GM18867 (cell line): ENCODE measurements at regions not wholly inside any gene's neighbourhood (a gene's known extent, or its start where the extent isn't known, plus 50 kb on each side); places are given as distances from the start of the nearest gene placed in this dataset.

ENCODE experiments used
- ATAC-seq: cut with Tn5 transposase; IDR thresholded peaks from one replicate; pipeline ENCODE4 v1.9.1; 2021; ENCODE audit warnings: mild to moderate bottlenecking, moderate library complexity; ENCODE audit not compliant: unreplicated experiment

GRCh38 chr20:61050336-61050890 lies 201.6 kb upstream of the CDH4 start:
- no peak for ATAC-seq

DNA sequence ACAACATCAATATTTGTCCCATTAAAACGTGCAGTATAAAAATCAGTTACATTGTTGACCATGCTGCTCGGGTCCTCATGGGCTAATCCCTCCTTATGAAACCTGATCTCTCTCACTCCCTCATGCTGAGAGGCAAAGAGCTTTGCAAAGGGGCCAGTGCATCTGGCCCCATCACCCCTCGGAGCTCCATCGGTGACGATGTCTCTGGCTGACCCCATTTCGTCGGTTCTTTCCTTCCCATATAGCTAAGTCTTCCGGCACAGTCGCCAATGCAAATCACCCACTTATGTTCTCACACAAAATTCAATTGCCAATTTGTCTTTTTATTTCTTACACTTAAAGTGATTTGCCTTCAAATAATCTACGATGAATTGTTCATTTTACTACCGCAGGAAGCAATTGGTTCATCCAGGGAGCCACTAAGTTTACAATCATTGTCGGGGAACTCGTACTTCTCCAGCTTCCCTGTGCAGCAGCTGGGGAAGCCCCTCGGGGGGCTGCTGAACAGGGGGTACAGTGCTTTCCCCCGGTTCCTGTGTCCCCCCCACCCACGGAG lies 199.8 kb upstream of the CDH4 start:
- ATAC-seq, result no peak

- no peak for ATAC-seq
Observed at GRCh38 chr20:61052776-61053442, 199.2 kb upstream of the CDH4 start.

GRCh38 chr20:61053487-61053886 lies 198.6 kb upstream of the CDH4 start:
- no peak for ATAC-seq

- no peak for ATAC-seq
Observed at GRCh38 chr20:61053889-61054288, 198.2 kb upstream of the CDH4 start.

DNA sequence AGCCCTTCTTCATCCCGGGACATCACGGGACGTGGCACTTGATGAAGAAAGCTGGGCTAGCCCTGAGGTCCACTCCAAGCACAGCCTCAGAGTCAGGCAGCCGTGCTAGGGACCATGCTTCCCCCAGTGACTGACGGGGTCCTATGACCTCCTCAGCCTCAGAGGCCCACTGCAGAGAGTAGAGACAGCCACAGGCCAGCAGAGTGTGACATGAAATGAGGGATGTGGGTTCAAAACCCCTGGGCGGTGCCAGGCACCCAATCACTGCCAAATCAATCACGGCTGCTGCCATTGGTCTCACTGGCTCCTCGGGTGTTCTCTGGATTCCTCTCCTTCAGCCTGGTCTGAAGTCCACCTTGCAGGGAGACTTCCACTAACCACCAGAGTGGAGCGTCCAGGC lies 197.7 kb upstream of the CDH4 start:
- ATAC-seq, result no peak

GRCh38 chr20:61055180-61056010 lies 196.7 kb upstream of the CDH4 start:
- no peak for ATAC-seq

DNA sequence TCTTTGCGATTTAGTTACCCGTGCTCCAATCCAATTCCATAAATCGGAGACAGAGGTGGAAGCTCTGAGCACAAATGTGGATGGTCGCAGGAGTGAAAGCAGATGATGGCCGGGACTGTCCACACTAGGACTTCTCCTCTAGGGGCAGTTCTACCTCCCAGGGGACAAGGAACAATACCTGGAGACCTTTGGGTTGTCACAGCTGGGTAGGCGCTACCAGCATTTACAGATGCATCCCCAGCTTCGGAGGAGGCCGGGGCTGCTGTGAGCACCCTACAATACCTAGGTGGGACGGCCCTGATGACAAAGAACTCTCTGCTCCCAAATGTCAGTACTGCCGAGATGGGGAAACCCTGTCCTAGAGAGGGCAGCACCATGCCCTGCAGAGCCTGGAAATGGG lies 195.9 kb upstream of the CDH4 start:
- no peak for ATAC-seq

- ATAC-seq, result no peak
Observed at GRCh38 chr20:61056627-61057442, 195.2 kb upstream of the CDH4 start.

DNA sequence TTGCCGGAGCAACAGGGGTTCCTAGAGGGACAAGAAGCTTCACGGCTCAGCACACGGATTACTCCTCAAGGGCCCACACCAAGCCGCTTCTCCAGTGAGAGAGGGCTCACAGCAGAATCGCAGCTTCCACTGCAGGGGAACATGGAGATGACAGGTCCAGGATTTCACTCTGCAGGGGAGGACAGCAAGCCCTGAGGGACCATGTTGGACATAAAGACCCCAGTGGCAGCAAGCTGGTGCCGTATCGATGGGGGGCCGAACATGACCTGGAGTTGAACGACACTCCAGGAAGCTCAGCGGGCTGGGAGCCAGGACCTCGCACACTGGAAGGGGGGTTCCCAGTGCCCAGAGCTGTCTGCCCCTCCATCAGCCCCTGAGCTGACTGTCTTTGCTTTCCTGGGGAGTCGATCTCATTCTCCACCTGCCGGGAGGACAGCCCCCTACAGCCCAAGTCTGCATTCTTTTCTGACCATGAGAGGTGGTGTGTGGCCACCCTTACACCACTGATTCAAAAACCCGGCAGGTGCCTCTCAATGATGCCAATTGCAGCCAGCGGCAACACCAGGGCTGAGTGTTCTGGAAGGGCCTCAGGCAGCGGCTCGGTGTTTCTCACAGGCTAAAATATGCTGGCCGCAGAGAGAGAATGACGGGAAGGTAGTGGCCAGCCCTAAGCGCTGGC lies 194.5 kb upstream of the CDH4 start:
- no peak for ATAC-seq

DNA sequence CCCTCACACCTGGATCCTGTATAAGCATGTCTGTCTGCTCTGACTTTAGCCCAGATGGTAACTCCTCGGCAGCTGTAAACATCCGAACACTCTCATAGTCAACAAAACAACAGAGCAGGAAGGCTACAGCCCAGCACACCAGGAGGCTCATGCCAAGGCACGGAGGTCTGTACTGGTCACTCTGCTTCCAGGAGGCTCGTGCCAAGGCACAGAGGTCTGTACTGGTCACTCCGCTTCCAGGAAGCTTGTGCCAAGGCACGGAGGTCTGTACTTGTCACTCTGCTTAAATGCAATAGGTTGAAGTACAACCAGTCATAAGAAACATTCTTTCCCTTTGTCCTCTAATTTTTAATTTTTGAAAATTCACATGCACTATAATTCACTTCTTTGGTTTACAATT lies 190.1 kb upstream of the CDH4 start:
- no peak for ATAC-seq

DNA sequence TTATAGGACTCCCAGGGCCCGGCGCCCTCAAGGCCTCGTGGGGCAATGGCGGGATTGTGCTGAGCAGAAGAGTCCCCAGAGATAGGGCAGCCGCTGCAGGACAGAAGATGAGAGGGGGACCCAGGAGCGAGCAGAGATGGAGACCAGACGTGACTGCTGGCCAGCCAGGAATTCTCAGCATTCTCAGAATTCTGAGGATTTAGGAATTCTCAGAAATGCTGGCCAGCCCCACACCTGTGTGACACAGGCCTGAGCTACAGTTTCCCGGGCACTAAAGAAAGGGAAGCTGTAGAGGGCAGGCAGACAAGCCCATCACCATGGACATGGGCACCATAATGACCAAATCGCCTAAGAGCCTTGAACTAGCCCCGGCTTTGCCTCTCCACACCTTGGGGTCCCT lies 186.2 kb upstream of the CDH4 start:
- no peak for ATAC-seq

DNA sequence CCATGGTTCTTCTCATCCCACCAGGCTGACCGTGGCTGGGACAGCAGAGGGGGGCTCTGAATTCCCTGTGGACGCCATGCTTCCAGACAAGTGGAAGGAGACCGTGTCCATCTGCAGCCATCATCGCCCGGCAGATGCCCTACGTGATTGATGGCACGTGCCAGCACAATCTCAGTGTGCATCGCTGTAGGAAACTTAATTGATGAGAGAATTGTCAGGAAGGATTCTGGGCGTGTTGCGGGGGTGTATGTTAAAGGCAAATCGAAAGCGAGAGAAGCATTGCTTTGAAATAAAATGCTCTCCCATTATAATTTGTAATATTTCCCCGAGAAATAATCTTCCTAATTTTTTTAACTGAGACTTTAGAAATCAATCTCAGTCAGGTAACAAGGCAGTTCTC lies 185.5 kb upstream of the CDH4 start:
- no peak for ATAC-seq

GRCh38 chr20:61067221-61067620 lies 184.8 kb upstream of the CDH4 start:
- ATAC-seq, result no peak

- ATAC-seq, result no peak
Observed at GRCh38 chr20:61072398-61072797, 179.7 kb upstream of the CDH4 start.

DNA sequence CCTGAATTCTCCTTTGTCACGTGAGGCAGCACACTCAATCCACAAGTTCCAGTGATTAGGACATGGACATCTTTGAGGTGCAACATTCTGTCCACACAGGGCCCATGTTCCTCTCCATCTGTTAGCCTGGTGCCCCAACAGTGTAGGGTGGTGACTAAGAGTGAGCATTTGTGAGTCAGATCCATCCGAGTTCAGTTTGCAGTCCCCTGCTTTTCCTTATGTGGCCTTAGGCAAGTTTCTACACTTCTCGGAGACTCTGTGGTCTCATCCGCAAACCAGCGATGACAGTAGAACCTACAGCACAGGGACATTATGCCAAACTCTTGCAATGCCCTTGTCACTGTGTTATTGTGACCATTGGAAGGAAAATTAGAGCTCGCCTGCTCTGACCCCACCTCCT lies 178.7 kb upstream of the CDH4 start:
- ATAC-seq, result no peak

DNA sequence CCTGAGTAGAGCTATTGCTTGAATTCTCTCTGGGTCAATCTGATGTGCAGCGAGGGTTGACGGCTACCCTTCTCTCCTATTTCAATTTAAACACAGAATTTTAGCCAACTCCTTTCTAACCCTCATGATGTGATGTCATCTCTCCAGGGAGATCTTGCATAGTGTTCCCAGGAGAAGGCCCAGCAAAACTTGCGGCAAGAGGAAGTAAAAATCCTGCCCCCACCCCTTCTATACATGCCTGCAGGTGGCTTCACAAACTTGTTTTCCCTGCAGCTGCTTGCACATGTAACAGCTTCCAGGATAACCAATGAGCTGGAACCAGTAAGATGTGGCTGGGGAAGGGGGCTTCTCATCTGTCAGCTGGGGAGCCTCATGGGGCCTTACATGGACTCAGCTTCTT lies 169.3 kb upstream of the CDH4 start:
- ATAC-seq, result no peak

GRCh38 chr20:61083431-61083830 lies 168.6 kb upstream of the CDH4 start:
- no peak for ATAC-seq

DNA sequence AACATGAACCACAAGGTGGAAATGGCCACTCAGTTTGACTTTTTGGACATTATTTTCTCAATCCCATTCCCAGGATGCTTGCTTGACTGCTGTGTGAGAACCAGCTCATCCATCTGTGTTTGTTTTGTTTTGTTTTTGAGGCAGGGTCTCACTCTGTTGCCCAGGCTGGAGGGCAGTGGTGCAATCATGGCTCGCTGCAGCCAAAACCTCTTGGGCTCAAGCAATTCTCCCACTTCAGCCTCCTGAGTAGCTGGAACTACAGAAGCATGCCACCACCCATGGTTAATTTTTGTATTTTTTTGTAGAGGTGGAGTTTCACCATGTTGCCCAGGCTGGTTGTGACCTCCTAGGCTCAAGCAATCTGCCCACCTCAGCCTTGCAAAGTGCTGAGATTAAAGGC lies 166.0 kb upstream of the CDH4 start:
- ATAC-seq, result no peak

DNA sequence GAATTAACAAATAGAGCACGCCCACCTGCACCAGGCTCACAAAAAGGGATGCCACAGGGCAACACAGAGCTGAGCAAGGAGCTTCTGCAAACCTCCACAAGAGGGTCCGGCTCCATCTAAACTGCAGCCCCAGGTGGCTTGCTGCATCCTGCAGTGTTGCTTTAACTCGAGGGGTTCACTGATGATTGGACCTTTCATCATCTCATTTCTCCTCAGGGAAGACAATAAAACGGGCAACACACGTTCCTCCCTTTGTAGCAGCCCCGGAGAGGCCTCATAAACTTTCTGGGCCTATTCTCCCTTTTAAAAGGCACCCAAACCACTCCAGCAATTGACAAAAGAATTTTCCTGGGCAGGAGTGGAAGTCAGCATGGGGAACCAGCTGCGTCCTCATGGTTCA lies 161.5 kb upstream of the CDH4 start:
- no peak for ATAC-seq

DNA sequence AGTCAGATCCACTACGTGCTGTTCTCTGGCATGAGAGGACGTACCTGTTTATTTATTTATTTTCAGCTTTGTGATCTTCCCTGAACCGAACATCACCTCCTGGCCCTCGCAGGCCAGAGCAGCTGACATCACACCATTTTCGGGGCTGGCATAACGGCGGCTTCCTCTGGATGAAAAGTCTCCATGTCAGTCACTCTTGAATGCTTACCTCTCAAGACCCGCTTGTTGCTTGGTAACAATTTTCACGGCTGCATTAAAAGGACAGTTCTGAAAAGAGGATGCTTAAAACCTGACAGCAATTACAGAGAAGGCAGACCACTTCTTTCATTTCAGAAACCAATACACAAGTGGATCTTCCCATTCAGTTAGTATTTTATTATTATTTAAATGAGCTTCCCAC lies 159.8 kb upstream of the CDH4 start:
- ATAC-seq, result no peak
